GM12878 (cell line): ENCODE measurements at regions not wholly inside any gene's neighbourhood (a gene's known extent, or its start where the extent isn't known, plus 50 kb on each side); places are given as distances from the start of the nearest gene placed in this dataset.

Experiments used
- ATAC-seq: fragments of 200-7000 bp; cut with Tn5 transposase; 3 replicates; pipeline ENCODE4 v1.9.1; 2020; ENCODE audit warnings: mild to moderate bottlenecking, moderate library complexity
- BruUV-seq: library from RNA; stranded (reverse); fragments of 400-500 nt; replicated peaks from 2 replicates; lab custom pipeline; 2021; lab: Mats Ljungman, UMichigan
- CTCF ChIA-PET: fragments of 300-600 bp; sonication (Branson Sonifier 250); formaldehyde crosslinking; extraction: SDS; loops from one replicate; lab custom pipeline; 2021; ENCODE audit warnings: inconsistent platforms; lab: Yijun Ruan, JAX
- POLR2A ChIA-PET: fragments of 350-600 bp; formaldehyde crosslinking; extraction: SDS; loops from one replicate; lab custom pipeline; 2021; ENCODE audit warnings: inconsistent platforms; lab: Charles Lee
- RAD21 ChIA-PET: fragments of 300-600 bp; sonication (Branson Sonifier 250); formaldehyde crosslinking; loops from one replicate; lab custom pipeline; 2023; ENCODE audit warnings: antibody characterized with exemption; ENCODE audit not compliant: unreplicated experiment; lab: Charles Lee
- SMC1A ChIA-PET: fragments of 300-600 bp; sonication (Branson Sonifier 250); formaldehyde crosslinking; loops from one replicate; lab custom pipeline; 2023; ENCODE audit not compliant: unreplicated experiment, uncharacterized antibody; lab: Charles Lee
- DNase-seq: peaks from one replicate; pipeline ENCODE4 v3.0.0-alpha.2; 2011; ENCODE audit warnings: low read depth, low spot score
- FAIRE-seq: peaks from 3 replicates; lab custom pipeline; 2011; peaks lifted over from hg19 to GRCh38; lab: Jason Lieb, UNC
- H2AFZ ChIP-seq: 2 replicates; pipeline ENCODE4 v1.6.0; 2011; ENCODE audit warnings: low read depth, low read length, control low read depth; ENCODE audit not compliant: control insufficient read depth
- H3K27ac ChIP-seq: 2 replicates; pipeline ENCODE4 v1.5.1; 2011; ENCODE audit warnings: control low read depth; ENCODE audit not compliant: control insufficient read depth, insufficient read depth
- H3K27me3 ChIP-seq, 2 experiments: replicated peaks in 1 of 2; 2 replicates each; pipeline versions ENCODE4 v1.6.0 to v1.6.1; 2011; ENCODE audit warnings: low read length in 1 of 2; ENCODE audit not compliant: control insufficient read depth in 2 of 2, insufficient read depth in 2 of 2
- H3K36me3 ChIP-seq, 2 experiments: 2 replicates each; pipeline ENCODE4 v1.5.1; 2011; ENCODE audit warnings: low read length in 1 of 2; ENCODE audit not compliant: control insufficient read depth in 2 of 2, insufficient read depth in 2 of 2
- H3K4me1 ChIP-seq: 2 replicates; pipeline ENCODE4 v1.6.1; 2011; ENCODE audit warnings: mild to moderate bottlenecking, low read length, moderate library complexity, mixed read lengths; ENCODE audit not compliant: control insufficient read depth, insufficient read depth
- H3K4me2 ChIP-seq: 2 replicates; pipeline ENCODE4 v1.6.0; 2011; ENCODE audit warnings: control low read depth; ENCODE audit not compliant: control insufficient read depth, insufficient read depth
- H3K4me3 ChIP-seq: fragments of 200-600 bp; sonication (generic); 2 replicates; pipeline ENCODE4 v1.5.1; 2016
- H3K79me2 ChIP-seq: 2 replicates; pipeline ENCODE4 v1.6.0; 2011; ENCODE audit warnings: low read length; ENCODE audit not compliant: control insufficient read depth, insufficient read depth
- H3K9ac ChIP-seq: 2 replicates; pipeline ENCODE4 v1.8.0; 2011; ENCODE audit warnings: low read length, control low read depth, mixed read lengths; ENCODE audit not compliant: control insufficient read depth, insufficient read depth
- H3K9me3 ChIP-seq: replicated peaks from 3 replicates; pipeline ENCODE4 v1.5.1; 2011; ENCODE audit warnings: mild to moderate bottlenecking, low read length; ENCODE audit not compliant: control insufficient read depth, insufficient read depth
- H4K20me1 ChIP-seq: 2 replicates; pipeline ENCODE4 v1.6.0; 2011; ENCODE audit not compliant: control insufficient read depth, insufficient read depth
- BACH1 ChIP-seq: fragments of 450-650 bp; IDR thresholded peaks from 2 replicates; pipeline ENCODE4 v1.6.1; 2017; ENCODE audit warnings: mild to moderate bottlenecking, borderline replicate concordance
- DPF2 ChIP-seq: fragments of 450-650 bp; IDR thresholded peaks from 2 replicates; pipeline ENCODE4 v1.6.1; 2017; ENCODE audit warnings: mild to moderate bottlenecking
- EZH2 ChIP-seq: IDR thresholded peaks from 2 replicates; pipeline ENCODE4 v1.6.1; 2012; ENCODE audit warnings: low read depth, mild to moderate bottlenecking, control low read depth, inconsistent platforms, low read length, borderline replicate concordance; ENCODE audit not compliant: control insufficient read depth
- FOS ChIP-seq: IDR thresholded peaks from 3 replicates; pipeline ENCODE4 v1.6.1; 2011; ENCODE audit warnings: borderline replicate concordance; ENCODE audit not compliant: insufficient read length; ENCODE audit errors: extremely low read depth
- KAT2A ChIP-seq: conservative IDR thresholded peaks from 2 replicates; pipeline ENCODE4 v1.6.1; 2011; ENCODE audit warnings: low read depth, low read length; ENCODE audit not compliant: control insufficient read depth
- MYB ChIP-seq: fragments of 150-350 bp; IDR thresholded peaks from 2 replicates; pipeline ENCODE4 v1.6.1; 2014; ENCODE audit warnings: mild to moderate bottlenecking, low read depth, low read length, borderline replicate concordance
- NBN ChIP-seq: fragments of 450-650 bp; IDR thresholded peaks from 2 replicates; pipeline ENCODE4 v1.6.1; 2016
- NFYA ChIP-seq: IDR thresholded peaks from 2 replicates; pipeline ENCODE4 v1.6.1; 2011; ENCODE audit warnings: low read depth, mild to moderate bottlenecking, low read length, improper control_type of control experiment, borderline replicate concordance
- PML ChIP-seq: IDR thresholded peaks from 2 replicates; pipeline ENCODE4 v1.6.1; 2012; ENCODE audit warnings: low read length, inconsistent platforms
- SP1 ChIP-seq: IDR thresholded peaks from one replicate; pipeline ENCODE4 v1.6.1; 2011; ENCODE audit warnings: low read depth, low read length
- TBL1XR1 ChIP-seq: IDR thresholded peaks from 2 replicates; pipeline ENCODE4 v1.6.1; 2012; ENCODE audit warnings: low read depth, low read length, improper control_type of control experiment
- TCF3 ChIP-seq: IDR thresholded peaks from 2 replicates; pipeline ENCODE4 v1.6.1; 2012; ENCODE audit warnings: low read depth, mild to moderate bottlenecking, low read length, borderline replicate concordance; ENCODE audit not compliant: insufficient read depth
- ZBTB4 ChIP-seq: fragments of 450-650 bp; formaldehyde crosslinking; IDR thresholded peaks from 2 replicates; pipeline ENCODE4 v1.4.0; 2022; ENCODE audit warnings: mild to moderate bottlenecking, moderate library complexity
- ZBTB40 ChIP-seq: fragments of 450-650 bp; IDR thresholded peaks from 2 replicates; pipeline ENCODE4 v1.6.1; 2016; ENCODE audit warnings: mild to moderate bottlenecking, moderate library complexity, borderline replicate concordance
- ZNF592 ChIP-seq: fragments of 450-650 bp; IDR thresholded peaks from 2 replicates; pipeline ENCODE4 v1.6.1; 2017; ENCODE audit warnings: mild to moderate bottlenecking, moderate library complexity
- WGBS: methylation state at CpG from one replicate; pipeline ENCODE4 v1.1.6; 2016; ENCODE audit warnings: low lambda C conversion rate; ENCODE audit not compliant: insufficient replicate concordance, insufficient coverage; ENCODE audit errors: missing lambda C conversion rate; 5-methylcytosine and 5-hydroxymethylcytosine counted together
- in situ Hi-C: fragments of 300-500 bp; cut with MboI; formaldehyde crosslinking; loops from 9 replicates; pipeline ENCODE4 v1.14.3; 2018; ENCODE audit warnings: mixed read lengths
- intact Hi-C: fragments of 100-400 bp; cut with micrococcal nuclease; formaldehyde crosslinking; loops from one replicate; pipeline ENCODE4 v1.14.2; 2022; ENCODE audit not compliant: unreplicated experiment

- no peak overlapping the region for H2AFZ ChIP-seq
- 56% methylated on average over 3 of the region's 3 CpGs for whole genome bisulfite sequencing
- in situ Hi-C loops (no loop called here), intact Hi-C loops (no loop called here)
- no peaks in the 10 kb centered on the region for H3K9me3 ChIP-seq
- H3K27ac ChIP-seq, result no peak overlapping the region
- ChIA-PET SMC1A (no interaction called here), POLR2A (no interaction called here), RAD21 (no interaction called here), CTCF (no interaction called here)
- no peak overlapping the region for H3K9ac ChIP-seq
- no peaks in the 10 kb centered on the region for H3K79me2 ChIP-seq
- BruUV-seq, result no TSS peak
- H3K4me2 ChIP-seq, result no peak overlapping the region
- H3K4me3 ChIP-seq, result no peak overlapping the region
- no peaks in the 10 kb centered on the region for H3K36me3 ChIP-seq
- DNase-seq (no peak), ATAC-seq (no peak), FAIRE-seq (no peak)
- H3K4me1 ChIP-seq, result no peaks in the 10 kb centered on the region
- H3K27me3 ChIP-seq, result no peaks in the 10 kb centered on the region
- H4K20me1 ChIP-seq, result no peaks in the 10 kb centered on the region
- TF ChIP-seq NBN, result no peak
- TF ChIP-seq KAT2A, result no peak
- no peak for TF ChIP-seq ZNF592
- TF ChIP-seq ZBTB4 (CRISPR knock-in tag), result no peak
- TF ChIP-seq PML, result no peak
- no peak for TF ChIP-seq TCF3
- TF ChIP-seq BACH1, result no peak
- no peak for TF ChIP-seq NFYA
- TF ChIP-seq ZBTB40, result no peak
- no peak for TF ChIP-seq MYB
- TF ChIP-seq SP1, result no peak
- no peak for TF ChIP-seq TBL1XR1
- no peak for TF ChIP-seq FOS
- TF ChIP-seq DPF2, result no peak
- TF ChIP-seq EZH2, result no peak
Measured at GRCh38 chr6:156183678-156184077, 593.5 kb upstream of the ARID1B start.
